ENCODE measurements at regions not wholly inside any gene's neighbourhood (a gene's known extent, or its start where the extent isn't known, plus 50 kb on each side); places are given as distances from the start of the nearest gene placed in this dataset.

GRCh38 chr3:70400194-70400593 is 87.8 kb upstream of the MDFIC2 start:
- H3K9ac ChIP-seq (replicated peaks; ENCODE audit: extremely low read depth, insufficient read depth, low read length): no peak overlapping the region
- dilution Hi-C loops (cut with MboI; ENCODE audit: extremely low pct_ligation_motif_present, low sequenced_read_pairs): no loop called here
- FAIRE-seq (no peak), DNase-seq (ENCODE audit: low read depth, low spot score) (no peak)
- H3K9me1 ChIP-seq (replicated peaks; ENCODE audit: control insufficient read depth, extremely low read depth, insufficient read depth, low read length): no peaks in the 10 kb centered on the region
- TF ChIP-seq GATA2 (IDR thresholded peaks at IDR 0.05; ENCODE audit: insufficient read depth, insufficient read length, low read depth, low read length) (no peak), EZH2 (IDR thresholded peaks at IDR 0.05; ENCODE audit: borderline replicate concordance, low read depth, low read length, severe bottlenecking) (no peak), JUN (IDR thresholded peaks at IDR 0.05; ENCODE audit: borderline replicate concordance, insufficient read depth, insufficient read length, low read depth) (no peak), FOS (IDR thresholded peaks at IDR 0.05; ENCODE audit: borderline replicate concordance, insufficient read depth, low read length) (no peak), MYC (IDR thresholded peaks at IDR 0.05; ENCODE audit: low read depth, low read length) (no peak), POLR2A (IDR thresholded peaks at IDR 0.05; ENCODE audit: low read depth, low read length) (no peak), POLR2AphosphoS5 (IDR thresholded peaks at IDR 0.05; ENCODE audit: insufficient read depth, low read depth, low read length) (no peak), MAX (IDR thresholded peaks at IDR 0.05; ENCODE audit: insufficient read depth, insufficient read length) (no peak)
- TF ChIP-seq, protein P1, sequence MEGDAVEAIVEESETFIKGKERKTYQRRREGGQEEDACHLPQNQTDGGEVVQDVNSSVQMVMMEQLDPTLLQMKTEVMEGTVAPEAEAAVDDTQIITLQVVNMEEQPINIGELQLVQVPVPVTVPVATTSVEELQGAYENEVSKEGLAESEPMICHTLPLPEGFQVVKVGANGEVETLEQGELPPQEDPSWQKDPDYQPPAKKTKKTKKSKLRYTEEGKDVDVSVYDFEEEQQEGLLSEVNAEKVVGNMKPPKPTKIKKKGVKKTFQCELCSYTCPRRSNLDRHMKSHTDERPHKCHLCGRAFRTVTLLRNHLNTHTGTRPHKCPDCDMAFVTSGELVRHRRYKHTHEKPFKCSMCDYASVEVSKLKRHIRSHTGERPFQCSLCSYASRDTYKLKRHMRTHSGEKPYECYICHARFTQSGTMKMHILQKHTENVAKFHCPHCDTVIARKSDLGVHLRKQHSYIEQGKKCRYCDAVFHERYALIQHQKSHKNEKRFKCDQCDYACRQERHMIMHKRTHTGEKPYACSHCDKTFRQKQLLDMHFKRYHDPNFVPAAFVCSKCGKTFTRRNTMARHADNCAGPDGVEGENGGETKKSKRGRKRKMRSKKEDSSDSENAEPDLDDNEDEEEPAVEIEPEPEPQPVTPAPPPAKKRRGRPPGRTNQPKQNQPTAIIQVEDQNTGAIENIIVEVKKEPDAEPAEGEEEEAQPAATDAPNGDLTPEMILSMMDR (IDR thresholded peaks at IDR 0.05; ENCODE audit: extremely low read depth in 1 of 2, insufficient read depth in 1 of 2, low read depth in 1 of 2, low read length in 2 of 2): no peak
- intact Hi-C loops (cut with micrococcal nuclease): no loop called here
- POLR2A ChIA-PET: no interaction called here
- H3K9me3 ChIP-seq (replicated peaks; ENCODE audit: control insufficient read depth, insufficient read depth, low read length): no peaks in the 10 kb centered on the region
- H3K27ac ChIP-seq (ENCODE audit: insufficient read depth, low read depth, low read length): no peak overlapping the region
- no peak overlapping the region for H2AFZ ChIP-seq (ENCODE audit: low read depth, low read length)
- no peaks in the 10 kb centered on the region for H3K36me3 ChIP-seq (ENCODE audit: control insufficient read depth in 2 of 2, extremely low read depth in 1 of 2, insufficient read depth in 2 of 2, low read length in 2 of 2)
- no peaks in the 10 kb centered on the region for H3K4me1 ChIP-seq (ENCODE audit: control insufficient read depth, extremely low read depth, insufficient read depth, low read length)
- CTCF ChIA-PET: interaction anchor here (0.6 kb wide), 1 partner anchor 163 kb away, joined by 3 read pairs; no protein-coding TSS in a partner anchor
- no peaks in the 10 kb centered on the region for H4K20me1 ChIP-seq (replicated peaks; ENCODE audit: control insufficient read depth, extremely low read depth, insufficient read depth, low read length)
- H3K79me2 ChIP-seq (ENCODE audit: control insufficient read depth, insufficient read depth, low read length): no peaks in the 10 kb centered on the region
- H3K4me3 ChIP-seq (replicated peaks in 1 of 3; ENCODE audit: insufficient read depth in 1 of 3, low read depth in 1 of 3, low read length in 3 of 3): no peak overlapping the region
- H3K4me2 ChIP-seq (ENCODE audit: insufficient read depth, low read length): no peak overlapping the region
- no TSS peak for BruUV-seq (replicated peaks)
- H3K27me3 ChIP-seq (ENCODE audit: control insufficient read depth in 2 of 2, insufficient read depth in 2 of 2, low read length in 2 of 2): no peaks in the 10 kb centered on the region

Data from endothelial cell of umbilical vein (primary cell).